CD4-positive, alpha-beta T cell treated with Interleukin-2 at 100 ng/mL for 4 hours (primary cell): ENCODE measurements at regions not wholly inside any gene's neighbourhood (a gene's known extent, or its start where the extent isn't known, plus 50 kb on each side); places are given as distances from the start of the nearest gene placed in this dataset.
"Not testable (repeated sequence)": the region's sequence is repeated elsewhere in the genome, so short reads cannot be mapped to it uniquely, and the experiment has no call there.

Source experiments
- DNase-seq: peaks from one replicate; pipeline ENCODE4 v3.0.0-alpha.2; 2020; ENCODE audit warnings: low spot score

DNA sequence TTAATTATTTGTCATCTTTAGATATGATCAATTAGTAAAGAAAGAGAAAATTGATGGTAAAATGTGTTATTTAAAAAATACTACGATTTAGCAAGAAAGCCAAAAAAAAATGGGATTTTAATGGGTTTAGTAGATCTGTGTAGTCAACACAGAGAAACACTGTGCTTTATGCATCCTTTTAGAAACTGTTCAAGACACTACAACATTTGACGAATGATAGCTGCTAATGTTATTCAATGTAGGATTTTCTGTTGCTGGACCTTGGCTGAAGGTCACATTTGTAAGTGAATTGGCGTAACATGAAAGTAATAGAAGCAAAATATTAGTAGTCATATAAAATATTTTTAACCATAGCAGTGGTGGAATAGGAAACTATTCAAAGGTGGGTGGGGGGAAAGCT, 1293.9 kb downstream of the NCAM2 start:
- DNase-seq = no peak

DNA sequence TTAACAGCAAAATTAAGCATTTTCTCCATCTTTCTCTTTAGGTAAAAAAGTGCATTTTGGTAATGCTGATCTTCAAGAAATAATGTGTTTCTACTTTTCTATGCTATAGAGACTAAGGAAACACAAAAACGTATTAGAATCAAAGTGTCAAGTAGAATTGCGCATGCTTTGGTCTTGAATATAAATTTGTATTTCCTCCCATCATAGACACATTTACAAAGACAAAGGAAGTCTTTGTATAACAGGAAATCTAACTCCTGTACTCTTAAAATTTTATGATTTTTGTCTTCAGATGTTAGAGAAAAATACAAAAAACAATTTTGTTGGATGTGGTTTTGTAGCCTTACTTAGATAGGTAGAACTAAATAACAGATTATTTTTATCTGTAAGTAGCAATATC, 1299.4 kb downstream of the NCAM2 start:
- no peak for DNase-seq

DNA sequence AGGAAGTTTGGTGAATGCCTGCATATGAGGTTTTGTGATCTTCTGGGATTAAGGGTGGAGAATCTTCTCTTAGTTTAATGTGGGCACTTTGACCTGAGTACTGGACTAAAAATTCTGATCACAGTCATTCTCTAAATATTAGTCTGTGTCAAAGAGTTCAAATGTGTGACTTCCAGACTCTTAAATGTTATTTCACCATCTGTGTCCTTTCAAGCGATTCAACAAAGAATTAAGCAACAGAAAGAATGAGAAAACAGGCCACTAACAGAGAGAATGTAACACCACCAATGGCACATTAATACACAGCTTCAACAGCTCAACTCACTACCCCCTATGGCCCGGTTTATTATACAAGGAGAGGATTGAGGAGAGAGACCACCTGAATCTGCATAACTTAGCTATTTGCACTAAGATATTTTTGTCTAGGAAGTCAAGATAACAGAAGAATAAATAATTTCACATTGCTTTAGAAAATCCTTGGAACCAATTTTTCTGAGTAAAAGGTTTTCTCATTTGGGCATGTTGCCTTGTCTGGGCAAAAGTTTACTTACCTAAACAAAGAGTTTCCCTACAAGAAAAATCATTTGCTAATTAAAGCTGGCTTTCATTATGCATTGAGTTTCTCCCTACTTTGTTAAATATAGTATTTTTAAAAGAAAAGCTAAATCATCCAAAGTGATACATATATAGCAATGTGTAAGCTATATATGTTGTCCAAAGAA, 1313.7 kb downstream of the NCAM2 start:
- no peak for DNase-seq

DNA sequence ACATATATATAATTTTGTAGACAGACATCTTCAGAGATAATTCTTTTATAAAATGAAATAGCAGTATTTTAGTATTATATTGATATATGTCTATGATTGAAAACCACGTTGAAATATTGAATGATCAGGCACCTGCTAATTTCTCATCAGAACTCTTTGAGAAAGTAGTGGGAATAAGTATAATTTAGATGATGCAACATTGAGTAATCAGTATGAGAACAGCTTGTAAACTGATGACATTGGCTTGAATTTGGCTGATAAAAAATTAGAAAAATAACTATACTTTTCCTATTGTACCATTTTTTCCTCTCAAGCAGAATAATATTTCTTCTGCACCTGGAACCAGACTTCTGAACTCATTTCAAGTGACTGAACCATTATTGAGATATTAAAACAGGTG, 1316.8 kb downstream of the NCAM2 start:
- DNase-seq = no peak

DNA sequence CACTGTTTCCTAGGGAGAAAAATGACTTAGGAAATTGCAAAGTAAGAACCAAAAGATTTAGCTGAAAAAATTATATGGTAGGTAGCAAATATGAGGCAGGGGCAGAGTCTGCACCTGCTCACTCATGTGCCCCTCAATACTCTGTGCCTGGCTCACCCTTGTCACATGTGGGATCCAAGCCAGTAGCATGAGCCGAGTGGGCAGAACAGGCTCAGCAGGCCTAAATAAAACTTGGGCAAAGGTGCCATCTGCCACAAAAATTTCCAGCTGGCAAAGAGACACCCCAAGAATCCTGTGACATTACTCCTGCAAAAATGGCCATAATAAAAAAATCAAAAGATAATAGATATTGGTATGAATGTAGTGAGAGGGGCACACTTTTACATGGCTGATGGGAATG, 1321.2 kb downstream of the NCAM2 start:
- DNase-seq = no peak

DNA sequence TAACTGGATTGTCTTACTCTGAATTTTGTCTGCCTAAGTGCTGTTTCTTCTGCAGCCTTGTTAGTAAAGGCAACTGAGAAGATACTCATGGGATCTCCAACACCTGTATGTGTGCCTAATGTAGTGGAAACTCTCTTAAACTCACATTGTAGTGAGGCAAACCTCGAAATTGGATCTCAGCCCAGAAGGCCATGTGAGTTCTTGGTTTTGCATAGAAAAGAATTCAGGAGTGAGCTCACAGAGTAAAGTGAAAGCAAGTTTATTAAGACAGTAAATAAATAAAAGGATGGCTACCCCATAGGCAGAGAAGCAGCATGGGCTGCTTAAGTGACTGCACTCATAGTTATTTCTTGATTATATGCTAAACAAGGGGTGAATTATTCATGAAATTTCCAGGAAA, 1344.7 kb downstream of the NCAM2 start:
- no peak for DNase-seq

DNA sequence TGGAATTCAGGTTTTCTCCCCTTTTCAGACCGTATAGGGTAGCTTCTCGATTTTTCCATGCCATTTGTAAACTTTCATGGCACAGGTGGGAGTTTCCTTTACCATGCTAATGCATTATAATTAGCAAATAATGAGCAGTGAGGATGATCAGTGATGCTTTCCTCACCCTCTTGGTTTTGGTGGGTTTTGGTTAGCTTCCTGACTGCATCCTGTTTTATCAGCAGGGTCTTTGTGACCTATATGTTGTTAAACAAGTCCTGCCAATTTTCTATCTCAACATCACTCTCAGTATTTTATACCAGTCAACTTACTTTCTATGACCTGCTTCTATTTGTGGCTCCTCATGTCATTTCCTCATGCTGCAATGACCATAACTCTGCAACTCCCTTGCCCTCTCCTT, 1345.1 kb downstream of the NCAM2 start:
- no peak for DNase-seq

DNA sequence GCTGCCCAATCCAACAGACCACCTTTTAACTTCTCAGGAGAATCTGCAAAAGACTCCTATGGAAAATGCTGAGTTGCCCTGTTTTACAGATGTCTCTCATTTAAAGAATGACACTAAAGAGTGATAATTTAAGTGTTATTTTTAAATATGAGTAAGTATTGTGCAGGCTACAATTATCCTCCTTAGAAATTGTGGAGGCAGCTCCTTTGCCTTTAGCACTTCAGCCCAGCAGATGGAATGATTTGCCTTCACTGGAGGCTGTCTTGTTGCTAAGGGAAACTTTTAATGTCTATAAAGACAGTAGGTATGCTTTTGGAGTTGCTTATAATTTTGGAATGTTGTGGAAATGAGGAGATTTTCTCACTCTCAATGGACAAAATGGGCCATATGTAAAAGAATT, 1345.5 kb downstream of the NCAM2 start:
- no peak for DNase-seq

DNA sequence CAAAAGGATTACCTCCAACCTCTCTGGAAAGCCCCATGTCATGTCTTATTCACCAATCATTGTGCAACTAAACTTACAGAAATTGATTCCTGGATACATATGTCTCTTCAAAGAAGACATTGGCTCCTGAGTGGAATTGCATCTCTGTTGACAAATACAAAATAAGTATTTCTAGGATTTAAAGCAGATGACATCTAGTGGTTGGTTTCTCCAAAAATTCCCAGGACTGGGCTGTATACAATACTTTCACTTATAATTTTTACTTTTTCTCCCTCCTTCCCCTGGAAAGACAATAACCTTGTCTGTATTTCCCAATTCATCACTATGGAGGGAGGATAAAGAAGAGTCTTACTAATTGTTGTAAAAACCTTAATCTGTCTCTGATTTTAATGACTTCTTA, 1347.4 kb downstream of the NCAM2 start:
- no peak for DNase-seq

DNA sequence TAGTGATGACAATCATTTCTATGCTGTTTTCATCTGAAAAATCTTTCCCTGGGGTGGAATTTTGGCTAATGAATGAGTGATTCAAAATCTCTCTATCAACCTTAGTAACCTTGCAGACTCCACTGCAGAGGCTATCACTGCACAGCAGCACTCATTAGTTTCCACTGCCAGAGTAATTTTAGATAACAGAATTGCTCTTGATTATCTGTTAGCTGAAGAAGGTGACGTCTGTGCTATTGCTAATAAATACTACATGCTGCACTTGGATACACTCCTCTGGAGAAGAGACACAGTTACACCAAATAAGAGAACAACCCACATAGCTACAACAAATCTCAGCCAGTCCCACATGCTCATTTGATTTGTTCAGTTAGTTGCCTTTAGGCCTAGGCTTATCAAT, 1348.4 kb downstream of the NCAM2 start:
- no peak for DNase-seq

DNA sequence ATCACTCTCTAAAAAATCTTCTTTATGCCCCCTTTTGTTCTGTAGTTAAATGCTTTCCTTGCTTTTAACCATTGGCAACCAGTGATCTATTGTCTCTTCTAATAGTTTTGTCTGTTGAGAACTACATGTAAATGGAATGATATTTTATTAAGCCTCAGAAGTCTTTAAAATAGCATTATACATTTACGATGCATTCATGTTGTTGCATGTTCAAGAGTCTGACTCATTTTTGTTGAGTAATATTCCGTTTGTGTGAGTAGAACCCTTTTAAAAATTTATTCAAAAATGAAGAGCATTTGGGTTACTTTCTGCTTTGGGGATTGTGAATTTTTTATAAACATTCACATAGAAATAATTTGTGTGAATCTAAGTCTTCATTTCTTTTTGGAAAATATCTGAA, 1352.9 kb downstream of the NCAM2 start:
- DNase-seq = no peak

DNA sequence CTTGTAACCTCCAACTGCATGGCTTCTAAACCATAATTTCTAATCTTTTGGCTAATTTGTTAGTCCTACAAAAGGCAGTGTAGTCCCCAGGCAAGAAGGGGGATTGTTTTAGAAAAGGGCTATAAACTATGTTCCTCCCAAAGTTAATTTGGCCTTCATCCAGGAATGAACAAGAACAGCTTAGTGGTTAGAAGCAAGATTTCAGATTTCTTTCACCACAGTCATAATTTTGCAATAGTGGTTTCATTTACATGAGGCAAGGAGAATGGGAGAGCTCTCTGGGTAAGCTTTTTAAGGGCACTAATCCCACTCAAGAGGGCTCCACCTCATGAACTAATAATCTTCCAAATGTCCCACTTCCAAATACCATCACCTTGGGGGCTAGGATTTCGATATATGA, 1353.9 kb downstream of the NCAM2 start:
- DNase-seq = no peak

DNA sequence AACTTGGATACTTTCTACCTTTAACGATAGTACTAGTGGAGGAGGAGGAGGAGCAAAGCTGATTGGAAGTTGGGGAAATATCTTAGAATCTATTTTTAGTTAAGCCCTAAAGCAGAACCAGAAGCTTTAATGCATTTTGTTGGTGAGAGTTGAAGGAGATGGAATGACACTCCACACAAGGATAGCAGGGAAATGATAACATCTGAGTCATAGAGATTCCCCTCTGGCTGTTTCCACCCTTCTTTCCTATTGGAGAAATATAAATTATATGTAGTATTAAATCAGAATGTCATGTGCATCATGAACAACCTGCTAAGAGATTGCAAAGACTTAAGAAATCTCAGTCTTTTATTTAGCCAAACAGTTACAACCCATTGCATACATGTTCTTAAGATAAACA, 1357.7 kb downstream of the NCAM2 start:
- DNase-seq = no peak

DNA sequence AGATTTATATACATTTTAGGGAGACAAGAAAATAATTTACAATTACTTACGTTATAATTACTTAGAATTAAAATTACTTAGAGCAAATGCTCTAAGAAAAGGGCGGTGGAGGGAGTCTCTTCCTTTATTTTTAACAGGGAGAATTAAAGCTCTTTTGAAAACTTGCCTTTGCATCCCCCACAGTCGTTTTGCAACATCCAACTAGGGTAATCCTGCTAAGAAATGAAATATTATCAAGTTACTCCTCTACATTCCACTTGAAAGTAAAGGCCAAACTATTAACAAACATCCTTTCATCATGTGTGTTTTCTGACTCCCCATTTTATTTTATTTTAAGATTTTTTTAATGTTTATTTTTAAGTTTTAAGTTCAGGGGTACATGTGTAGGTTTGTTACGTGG, 1358.5 kb downstream of the NCAM2 start:
- DNase-seq = no peak

DNA sequence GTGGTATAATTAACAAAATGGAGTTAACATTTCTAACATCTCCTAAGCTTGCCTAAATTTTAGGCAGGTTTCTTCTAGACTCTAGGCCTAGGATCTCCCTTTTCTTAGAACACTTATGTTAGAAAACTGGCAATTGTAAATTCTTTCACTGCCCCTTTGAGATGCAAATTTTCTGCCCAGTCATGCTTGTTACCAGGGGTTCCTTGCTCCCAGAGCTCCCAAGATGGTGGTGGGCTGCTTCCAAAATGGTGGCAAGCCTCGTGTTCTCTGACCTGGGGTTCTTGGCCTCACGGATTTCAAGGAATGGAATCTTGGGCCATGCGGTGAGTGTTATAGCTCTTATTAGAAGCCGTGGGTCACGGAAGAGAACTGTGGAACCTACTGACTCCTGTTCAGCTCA, 1361.4 kb downstream of the NCAM2 start:
- DNase-seq = not testable (repeated sequence)

DNA sequence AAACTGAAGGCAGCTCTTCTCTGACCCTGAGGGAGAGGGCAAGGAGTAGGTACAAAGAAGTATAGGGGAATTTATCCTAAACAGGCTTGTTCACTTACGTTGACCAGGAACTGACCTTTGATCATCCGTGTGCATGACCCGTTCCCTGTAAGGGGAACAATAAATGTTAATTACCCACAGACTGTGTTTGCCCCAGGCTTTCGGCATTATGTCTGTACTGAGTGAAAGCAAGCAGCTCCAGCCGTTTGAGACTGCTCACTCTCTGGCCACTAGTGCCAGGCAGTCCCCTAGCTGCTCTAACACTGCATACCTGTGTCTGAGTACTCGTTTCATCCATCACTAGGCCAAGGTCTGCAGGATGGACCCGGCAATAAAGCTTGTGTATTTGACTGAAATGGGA, 1365.3 kb downstream of the NCAM2 start:
- no peak for DNase-seq

DNA sequence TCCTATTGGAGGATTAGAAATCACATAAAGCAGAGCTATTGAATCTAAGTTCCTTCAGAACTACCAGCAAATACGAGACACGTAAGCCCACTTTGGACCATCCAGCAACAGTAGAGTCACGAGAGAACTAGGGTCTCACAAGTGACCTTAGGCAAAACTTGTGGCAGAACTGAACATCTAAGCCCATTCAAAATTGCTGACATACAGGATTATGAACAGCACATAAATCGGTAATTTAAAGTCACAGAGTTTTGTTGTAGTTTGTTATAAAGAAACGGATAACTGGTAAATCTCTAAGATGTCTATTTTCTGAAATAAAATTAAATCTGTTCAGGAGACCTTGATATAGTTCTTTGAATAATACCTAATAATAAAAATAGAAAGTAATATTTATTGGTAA, 1366.0 kb downstream of the NCAM2 start:
- DNase-seq = no peak

DNA sequence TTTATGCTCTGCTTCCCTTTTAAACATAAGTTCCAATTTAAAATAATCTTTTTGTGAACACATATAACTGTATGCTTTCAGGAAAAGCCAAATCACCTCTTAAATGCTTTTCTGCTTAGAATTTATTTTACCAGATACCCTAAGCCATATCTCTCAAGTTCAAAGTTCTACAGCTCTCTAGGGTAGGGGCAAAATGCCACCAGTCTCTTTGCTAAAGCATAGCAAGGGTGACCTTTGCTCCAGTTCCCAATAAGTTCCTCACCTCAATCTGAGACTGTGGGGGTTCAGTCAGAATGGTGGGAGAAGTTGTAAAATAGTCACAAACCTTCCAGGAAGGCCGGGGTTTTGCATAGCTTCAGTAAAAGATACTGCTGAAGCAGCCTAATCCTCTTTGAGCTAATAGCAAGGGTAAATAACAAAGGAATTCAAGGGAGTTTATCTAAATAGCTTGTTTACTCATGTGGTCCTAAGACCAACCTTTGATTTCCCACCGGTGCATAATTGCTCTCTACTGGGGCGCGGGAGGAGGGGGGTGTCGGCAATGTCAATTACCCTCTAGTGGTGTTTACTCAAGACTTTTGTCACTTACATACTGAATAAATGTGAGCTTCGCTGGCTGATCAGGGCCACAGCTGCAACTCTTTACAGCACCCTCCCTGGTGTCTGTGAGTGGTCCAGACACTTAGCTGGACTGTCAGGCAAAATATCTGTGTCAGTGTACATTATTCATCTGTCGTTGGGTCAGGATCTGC, 1376.2 kb downstream of the NCAM2 start:
- DNase-seq = no peak

DNA sequence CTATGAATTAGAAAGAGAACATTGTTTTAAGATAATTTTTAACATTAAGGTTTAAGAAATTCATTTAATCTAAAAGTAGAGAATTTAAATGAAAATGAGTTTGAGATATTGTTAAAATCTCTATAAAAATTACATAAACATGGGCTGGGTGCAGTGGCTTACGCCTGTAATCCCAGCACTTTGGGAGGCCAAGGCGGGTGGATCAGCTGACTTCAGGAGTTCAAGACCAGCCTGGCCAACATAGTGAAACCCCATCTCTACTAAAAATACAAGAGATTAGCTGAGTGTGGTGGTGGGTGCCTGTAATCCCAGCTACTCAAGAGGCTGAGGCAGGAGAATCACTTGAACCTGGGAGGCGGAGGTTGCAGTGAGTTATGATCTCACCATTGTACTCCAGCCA, 1379.6 kb downstream of the NCAM2 start:
- not testable (repeated sequence) for DNase-seq

DNA sequence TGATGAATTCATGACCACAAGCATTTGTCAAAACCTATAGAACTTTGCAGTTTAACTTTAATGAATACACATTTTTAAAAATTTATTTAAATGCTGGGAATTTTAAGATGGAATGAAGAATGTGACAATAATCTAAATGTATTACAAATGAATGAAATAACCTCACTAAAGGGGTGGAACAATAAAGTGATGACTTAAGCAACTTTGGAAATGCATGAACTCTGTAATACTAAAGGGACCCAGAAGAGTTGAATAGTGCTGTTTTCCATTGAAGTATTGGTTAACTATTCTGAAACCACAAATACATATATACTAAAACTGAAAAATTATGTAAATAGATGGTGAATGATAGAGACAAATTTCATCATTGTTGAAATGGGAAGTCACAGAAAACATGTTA, 1395.1 kb downstream of the NCAM2 start:
- no peak for DNase-seq

DNA sequence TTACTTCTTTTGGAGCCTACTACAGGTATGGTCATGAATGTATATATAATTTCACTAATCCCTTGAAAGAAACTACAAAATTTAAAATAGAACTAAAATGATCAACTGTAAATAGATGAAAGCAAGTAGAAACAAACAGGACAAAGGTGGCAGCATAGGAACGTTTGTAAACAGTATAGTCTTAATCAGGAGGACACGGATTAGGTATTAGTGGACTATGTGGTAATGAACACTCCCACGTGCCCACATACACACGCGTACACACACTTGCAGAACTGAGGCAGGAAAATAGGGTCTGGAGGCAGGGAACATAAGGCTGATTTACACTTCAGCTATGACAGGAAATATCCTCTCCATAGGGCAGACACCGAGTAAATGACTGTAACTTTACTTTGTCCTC, 1397.8 kb downstream of the NCAM2 start:
- no peak for DNase-seq

DNA sequence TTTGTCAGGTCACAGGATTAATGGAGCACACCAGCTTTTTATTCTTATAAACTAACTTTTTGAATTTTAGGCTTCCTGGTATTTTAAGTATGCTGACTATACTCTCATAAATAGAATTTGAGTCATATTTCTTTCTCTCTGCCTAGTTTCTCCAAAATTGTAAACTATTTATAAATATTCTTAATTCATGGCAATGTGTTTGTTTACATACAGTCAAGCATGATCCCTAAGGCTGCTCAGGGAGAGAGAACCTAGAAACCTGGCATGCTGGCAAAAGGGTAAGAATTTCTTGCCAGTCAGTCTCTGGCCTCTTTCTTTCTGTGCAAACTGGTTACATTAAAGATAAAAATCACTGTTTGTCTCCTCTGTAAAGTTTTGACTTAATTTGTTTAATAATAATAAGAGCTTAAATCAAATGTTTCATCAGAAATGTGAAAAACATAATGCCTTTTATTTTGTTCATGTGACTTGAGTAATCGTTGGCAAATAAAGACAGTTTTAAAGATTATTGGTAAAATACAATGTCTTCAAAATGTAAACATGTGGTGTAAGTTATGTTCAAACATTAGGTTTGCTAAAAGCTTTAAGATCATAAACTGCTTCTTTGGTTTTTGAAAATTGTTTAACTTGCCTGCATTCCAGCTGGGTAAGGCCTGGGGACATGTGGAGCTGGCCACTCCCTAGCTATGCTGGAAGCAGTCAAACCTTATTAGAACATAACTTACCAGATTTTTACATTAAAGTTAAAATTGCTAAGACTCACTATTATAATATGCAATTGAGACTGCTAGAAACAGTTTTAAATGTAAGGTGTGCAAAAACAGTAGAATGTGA, 1401.7 kb downstream of the NCAM2 start:
- no peak for DNase-seq

DNA sequence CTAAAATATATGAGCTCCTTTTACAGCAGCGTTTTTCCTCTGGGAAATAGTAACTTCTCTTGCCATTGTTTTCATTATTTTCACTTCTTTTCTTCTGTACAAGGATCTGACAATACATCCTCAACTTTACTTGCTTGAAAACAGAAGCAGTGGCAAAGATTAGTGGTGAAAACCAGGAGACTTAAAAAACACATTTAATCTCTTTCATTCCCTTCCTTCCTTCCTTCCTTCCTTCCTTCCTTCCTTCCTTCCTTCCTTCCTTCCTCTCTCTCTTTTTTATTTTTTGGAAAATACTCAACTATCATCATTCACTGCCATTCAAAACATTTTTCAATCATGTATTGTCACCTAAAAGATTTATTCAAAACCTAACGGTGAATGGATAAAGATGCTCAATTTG, 1411.4 kb downstream of the NCAM2 start:
- no peak for DNase-seq
